T-helper 17 cell (primary cell): ENCODE measurements at regions not wholly inside any gene's neighbourhood (a gene's known extent, or its start where the extent isn't known, plus 50 kb on each side); places are given as distances from the start of the nearest gene placed in this dataset.

ENCODE experiments used
- ATAC-seq: fragments of 150-1000 bp; cut with Tn5 transposase; 2 replicates; pipeline ENCODE4 v1.10.0; 2021; ENCODE audit warnings: mild to moderate bottlenecking, moderate library complexity
- DNase-seq, 3 donors: peaks; one replicate each; pipeline versions ENCODE4 v3.0.0 to v3.0.0-alpha.2; 2020 to 2021
- H3K9me3 ChIP-seq: one replicate; pipeline ENCODE4 v1.7.0; 2013; ENCODE audit warnings: low read length, mild to moderate bottlenecking; ENCODE audit not compliant: control insufficient read depth, poor library complexity, severe bottlenecking
- H3K27ac Mint-ChIP-seq: one replicate; pipeline ENCODE4 v1.8.0; 2022; ENCODE audit warnings: mild to moderate bottlenecking, moderate library complexity, mixed read lengths
- H3K27me3 Mint-ChIP-seq: one replicate; pipeline ENCODE4 v1.8.0; 2022; ENCODE audit warnings: mixed read lengths
- H3K36me3 Mint-ChIP-seq: one replicate; pipeline ENCODE4 v1.8.0; 2022; ENCODE audit warnings: low read depth, mixed read lengths
- H3K4me1 Mint-ChIP-seq: one replicate; pipeline ENCODE4 v1.8.0; 2022; ENCODE audit warnings: mild to moderate bottlenecking, mixed read lengths
- H3K4me3 Mint-ChIP-seq: one replicate; pipeline ENCODE4 v1.8.0; 2022; ENCODE audit warnings: mild to moderate bottlenecking, moderate library complexity, mixed read lengths

GRCh38 chr18:39380866-39381265 lies 1815.3 kb upstream of the CELF4 start:
- H3K9me3 ChIP-seq, result no peaks in the 10 kb centered on the region
- no peak for DNase-seq

GRCh38 chr18:39380186-39380725 lies 1814.7 kb upstream of the CELF4 start:
- Mint-ChIP-seq H3K4me3 (no peak overlapping the region), H3K36me3 (no peaks in the 10 kb centered on the region), H3K27me3 (no peaks in the 10 kb centered on the region), H3K4me1 (no peaks in the 10 kb centered on the region), H3K27ac (no peak overlapping the region)
- no peak for ATAC-seq
- H3K9me3 ChIP-seq, result no peaks in the 10 kb centered on the region
- DNase-seq, result no peak

More at GRCh38 chr18:39380866-39381265, 1815.3 kb upstream of the CELF4 start:
- Mint-ChIP-seq H3K27me3 (no peaks in the 10 kb centered on the region), H3K36me3 (no peaks in the 10 kb centered on the region), H3K27ac (no peak overlapping the region), H3K4me1 (no peaks in the 10 kb centered on the region), H3K4me3 (no peak overlapping the region)
- no peak for ATAC-seq

GRCh38 chr18:39375066-39375465 lies 1809.5 kb upstream of the CELF4 start:
- no peaks in the 10 kb centered on the region for H3K27me3 Mint-ChIP-seq
- no peak overlapping the region for H3K4me3 Mint-ChIP-seq
- H3K4me1 Mint-ChIP-seq, result no peaks in the 10 kb centered on the region
- H3K36me3 Mint-ChIP-seq, result no peaks in the 10 kb centered on the region
- H3K27ac Mint-ChIP-seq, result no peak overlapping the region
- DNase-seq (no peak), ATAC-seq (no peak)
- H3K9me3 ChIP-seq, result no peaks in the 10 kb centered on the region

- no peaks in the 10 kb centered on the region for H3K36me3 Mint-ChIP-seq
- no peak overlapping the region for H3K27ac Mint-ChIP-seq
- H3K4me1 Mint-ChIP-seq, result no peaks in the 10 kb centered on the region
- no peak overlapping the region for H3K4me3 Mint-ChIP-seq
- ATAC-seq (no peak), DNase-seq (no peak)
- H3K27me3 Mint-ChIP-seq, result no peaks in the 10 kb centered on the region
- no peaks in the 10 kb centered on the region for H3K9me3 ChIP-seq
Observed at GRCh38 chr18:39371996-39372395, 1806.4 kb upstream of the CELF4 start.

GRCh38 chr18:39366656-39367055 lies 1801.1 kb upstream of the CELF4 start:
- no peak for DNase-seq
- no peaks in the 10 kb centered on the region for H3K4me1 Mint-ChIP-seq
- H3K9me3 ChIP-seq, result no peaks in the 10 kb centered on the region
- no peaks in the 10 kb centered on the region for H3K36me3 Mint-ChIP-seq
- ATAC-seq, result no peak
- H3K27me3 Mint-ChIP-seq, result no peaks in the 10 kb centered on the region
- no peak overlapping the region for H3K4me3 Mint-ChIP-seq
- H3K27ac Mint-ChIP-seq, result no peak overlapping the region

- Mint-ChIP-seq H3K27ac (no peak overlapping the region), H3K4me1 (no peaks in the 10 kb centered on the region), H3K36me3 (no peaks in the 10 kb centered on the region), H3K27me3 (no peaks in the 10 kb centered on the region), H3K4me3 (no peak overlapping the region)
- H3K9me3 ChIP-seq, result no peaks in the 10 kb centered on the region
- no peak for ATAC-seq
- no peak for DNase-seq
Observed at GRCh38 chr18:39365836-39366485, 1800.4 kb upstream of the CELF4 start.

- H3K36me3 Mint-ChIP-seq, result no peaks in the 10 kb centered on the region
- no peak overlapping the region for H3K4me3 Mint-ChIP-seq
- no peak overlapping the region for H3K27ac Mint-ChIP-seq
- ATAC-seq (no peak), DNase-seq (no peak)
- no peaks in the 10 kb centered on the region for H3K9me3 ChIP-seq
- H3K4me1 Mint-ChIP-seq, result no peaks in the 10 kb centered on the region
- H3K27me3 Mint-ChIP-seq, result no peaks in the 10 kb centered on the region
Observed at GRCh38 chr18:39360072-39360471, 1794.5 kb upstream of the CELF4 start.

GRCh38 chr18:39359636-39360035 lies 1794.0 kb upstream of the CELF4 start:
- ATAC-seq, result no peak
- Mint-ChIP-seq H3K4me3 (no peak overlapping the region), H3K27ac (no peak overlapping the region), H3K4me1 (no peaks in the 10 kb centered on the region), H3K27me3 (no peaks in the 10 kb centered on the region), H3K36me3 (no peaks in the 10 kb centered on the region)
- DNase-seq, result no peak
- no peaks in the 10 kb centered on the region for H3K9me3 ChIP-seq

- no peaks in the 10 kb centered on the region for H3K9me3 ChIP-seq
- no peaks in the 10 kb centered on the region for H3K4me1 Mint-ChIP-seq
- no peaks in the 10 kb centered on the region for H3K36me3 Mint-ChIP-seq
- no peak overlapping the region for H3K4me3 Mint-ChIP-seq
- no peak for ATAC-seq
- no peaks in the 10 kb centered on the region for H3K27me3 Mint-ChIP-seq
- no peak for DNase-seq
- H3K27ac Mint-ChIP-seq, result no peak overlapping the region
Observed at GRCh38 chr18:39350945-39351344, 1785.3 kb upstream of the CELF4 start.

- ATAC-seq (no peak), DNase-seq (no peak)
- Mint-ChIP-seq H3K4me1 (no peaks in the 10 kb centered on the region), H3K36me3 (no peaks in the 10 kb centered on the region), H3K27ac (no peak overlapping the region), H3K4me3 (no peak overlapping the region), H3K27me3 (no peaks in the 10 kb centered on the region)
- no peaks in the 10 kb centered on the region for H3K9me3 ChIP-seq
Observed at GRCh38 chr18:39349801-39350200, 1784.2 kb upstream of the CELF4 start.

GRCh38 chr18:39348757-39349156 lies 1783.2 kb upstream of the CELF4 start:
- DNase-seq, result no peak
- no peak overlapping the region for H3K27ac Mint-ChIP-seq
- H3K36me3 Mint-ChIP-seq, result no peaks in the 10 kb centered on the region

GRCh38 chr18:39347701-39348100 lies 1782.1 kb upstream of the CELF4 start:
- H3K4me3 Mint-ChIP-seq, result no peak overlapping the region
- no peaks in the 10 kb centered on the region for H3K27me3 Mint-ChIP-seq
- H3K9me3 ChIP-seq, result no peaks in the 10 kb centered on the region
- no peaks in the 10 kb centered on the region for H3K36me3 Mint-ChIP-seq
- H3K27ac Mint-ChIP-seq, result no peak overlapping the region
- no peak for DNase-seq
- no peak for ATAC-seq
- H3K4me1 Mint-ChIP-seq, result no peaks in the 10 kb centered on the region

More at GRCh38 chr18:39348757-39349156, 1783.2 kb upstream of the CELF4 start:
- H3K9me3 ChIP-seq, result no peaks in the 10 kb centered on the region
- Mint-ChIP-seq H3K4me1 (no peaks in the 10 kb centered on the region), H3K4me3 (no peak overlapping the region), H3K27me3 (no peaks in the 10 kb centered on the region)
- ATAC-seq, result no peak

- H3K36me3 Mint-ChIP-seq, result no peaks in the 10 kb centered on the region
- no peak overlapping the region for H3K4me3 Mint-ChIP-seq
- ATAC-seq, result no peak
Observed at GRCh38 chr18:39346916-39347315, 1781.3 kb upstream of the CELF4 start.

GRCh38 chr18:39345321-39345720 lies 1779.7 kb upstream of the CELF4 start:
- DNase-seq (no peak), ATAC-seq (no peak)
- H3K27me3 Mint-ChIP-seq, result no peaks in the 10 kb centered on the region
- no peaks in the 10 kb centered on the region for H3K4me1 Mint-ChIP-seq
- H3K36me3 Mint-ChIP-seq, result no peaks in the 10 kb centered on the region
- no peaks in the 10 kb centered on the region for H3K9me3 ChIP-seq
- H3K27ac Mint-ChIP-seq, result no peak overlapping the region
- H3K4me3 Mint-ChIP-seq, result no peak overlapping the region

More at GRCh38 chr18:39346916-39347315, 1781.3 kb upstream of the CELF4 start:
- no peaks in the 10 kb centered on the region for H3K4me1 Mint-ChIP-seq
- no peak for DNase-seq
- no peaks in the 10 kb centered on the region for H3K27me3 Mint-ChIP-seq
- H3K9me3 ChIP-seq, result no peaks in the 10 kb centered on the region
- no peak overlapping the region for H3K27ac Mint-ChIP-seq
